Inferior parietal cortex (tissue), 1 donor: ENCODE measurements at regions not wholly inside any gene's neighbourhood (a gene's known extent, or its start where the extent isn't known, plus 50 kb on each side); places are given as distances from the start of the nearest gene placed in this dataset.
A peak's percentile ranks its signal among the peaks of the same experiment; 100 is the strongest.

Source experiments
- DNase-seq: peaks from one replicate; pipeline ENCODE4 v3.0.0-alpha.2; 2016; ENCODE audit errors: extremely low spot score

DNA sequence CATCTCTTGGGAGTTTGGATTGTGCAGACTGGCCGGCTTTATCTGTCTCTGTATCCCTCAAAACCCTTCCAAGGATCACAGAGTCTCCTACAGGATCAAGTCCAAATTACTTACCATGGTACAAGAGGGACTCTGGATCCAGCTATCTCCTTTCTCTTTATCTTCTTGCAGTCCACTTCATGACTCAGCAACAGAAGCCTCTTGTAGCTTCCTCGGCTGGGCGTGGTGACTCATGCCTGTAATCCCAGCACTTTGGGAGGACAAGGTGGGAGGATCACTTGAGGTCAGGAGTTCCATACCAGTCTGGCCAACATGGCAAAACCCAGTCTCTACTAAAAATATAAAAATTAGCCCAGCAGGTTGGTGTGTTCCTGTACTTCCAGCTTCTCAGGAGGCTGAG is 189.7 kb downstream of the BCAT1 start:
- DNase-seq: no peak

DNA sequence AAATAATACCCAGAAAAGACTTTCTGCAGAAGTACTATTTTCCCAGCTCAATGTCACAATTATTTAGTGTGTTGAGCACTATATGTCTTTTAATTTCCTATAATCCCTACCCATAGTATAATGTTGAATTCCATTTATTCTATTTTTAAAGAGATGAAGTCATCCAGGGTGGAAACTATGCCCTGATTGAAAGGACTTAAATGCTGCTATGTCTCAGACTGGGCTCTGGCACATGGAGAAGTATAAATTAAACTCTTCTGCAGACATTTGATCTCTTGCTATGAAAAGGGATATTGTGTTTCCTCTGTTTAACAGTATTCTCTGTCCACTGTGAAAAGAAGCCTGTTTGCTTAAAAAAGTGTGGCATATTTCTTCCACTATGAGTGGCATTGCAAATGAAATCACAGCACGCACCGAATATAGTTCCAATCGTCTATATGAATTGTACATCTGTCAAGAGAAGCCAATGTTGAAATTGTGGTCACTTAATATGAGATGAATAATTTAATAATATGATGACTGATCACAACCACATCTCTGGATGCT is 192.3 kb downstream of the BCAT1 start:
- no peak for DNase-seq

DNA sequence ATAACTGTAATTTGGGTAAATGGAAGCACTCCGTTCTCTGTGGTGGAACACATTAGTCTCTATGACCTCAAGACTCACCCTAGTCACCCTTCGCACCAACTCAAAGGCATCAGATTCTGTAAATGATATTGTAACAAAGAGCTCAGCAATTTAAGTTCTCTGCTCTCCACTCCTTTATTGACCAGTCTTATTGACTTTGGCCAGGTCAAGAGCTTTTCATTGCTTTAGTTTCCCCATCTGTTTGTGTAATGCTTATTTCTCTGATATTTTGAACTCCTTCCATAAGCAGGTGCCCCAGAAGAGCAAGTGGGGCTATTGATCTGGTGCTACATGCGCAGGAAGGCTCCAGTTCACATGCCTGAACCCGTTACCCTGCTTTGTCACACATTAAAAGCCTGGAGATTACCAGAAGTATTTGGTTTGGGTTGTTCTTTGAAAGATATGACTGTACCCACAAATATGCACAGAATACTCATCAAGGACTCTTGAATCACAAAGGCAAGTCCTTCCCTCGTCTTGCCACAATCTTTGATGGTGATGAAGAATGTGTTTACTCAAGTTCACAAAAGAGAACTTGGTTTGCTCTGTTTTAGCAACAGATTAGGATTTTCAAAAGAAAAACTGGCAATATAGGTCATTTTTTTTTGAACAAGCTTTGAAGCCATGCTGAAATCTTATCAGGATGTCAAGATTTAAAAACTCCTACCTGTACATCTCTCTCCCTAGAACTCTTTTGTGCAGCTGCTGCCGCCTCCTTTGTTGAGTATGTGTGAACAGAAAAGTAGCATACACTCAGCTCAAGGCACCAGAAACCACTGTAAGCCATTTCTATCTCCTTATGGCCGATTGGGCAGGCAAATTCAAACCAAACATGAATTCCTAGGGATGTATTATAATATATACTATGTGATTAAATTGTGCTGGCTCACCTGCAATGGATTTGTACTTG is 193.9 kb downstream of the BCAT1 start:
- no peak for DNase-seq

DNA sequence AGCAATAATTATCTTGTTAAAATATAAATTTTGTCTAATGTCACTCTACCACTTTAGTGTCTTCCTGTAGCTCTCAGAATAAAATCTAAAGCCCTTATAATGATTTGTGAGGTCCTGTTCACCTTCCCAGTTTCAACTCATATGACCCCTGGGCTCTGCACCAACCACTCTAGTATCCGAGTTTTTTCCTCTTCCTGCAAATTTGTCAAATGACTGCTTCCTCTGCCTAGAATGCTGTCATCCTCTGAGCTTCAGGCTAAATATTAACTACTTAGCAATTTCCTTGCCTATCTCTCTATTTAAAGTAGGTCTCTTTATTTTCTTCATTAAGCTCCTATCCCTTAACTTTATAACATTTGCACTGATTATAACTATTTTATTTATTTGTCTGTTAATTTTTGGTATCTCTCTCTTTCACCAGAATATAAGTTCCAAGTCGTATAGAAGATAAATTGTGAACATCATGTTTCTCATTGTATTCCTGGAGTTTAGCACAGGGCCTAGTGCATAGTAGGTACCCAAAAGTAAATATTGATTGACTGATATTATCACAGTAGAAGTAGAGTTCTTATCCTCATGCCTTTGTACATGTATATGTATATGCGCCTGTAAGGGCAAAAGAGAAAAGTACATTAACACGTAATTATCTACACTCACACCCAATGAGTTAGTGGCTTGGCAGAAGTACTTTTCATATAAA is 196.0 kb downstream of the BCAT1 start:
- no peak for DNase-seq

DNA sequence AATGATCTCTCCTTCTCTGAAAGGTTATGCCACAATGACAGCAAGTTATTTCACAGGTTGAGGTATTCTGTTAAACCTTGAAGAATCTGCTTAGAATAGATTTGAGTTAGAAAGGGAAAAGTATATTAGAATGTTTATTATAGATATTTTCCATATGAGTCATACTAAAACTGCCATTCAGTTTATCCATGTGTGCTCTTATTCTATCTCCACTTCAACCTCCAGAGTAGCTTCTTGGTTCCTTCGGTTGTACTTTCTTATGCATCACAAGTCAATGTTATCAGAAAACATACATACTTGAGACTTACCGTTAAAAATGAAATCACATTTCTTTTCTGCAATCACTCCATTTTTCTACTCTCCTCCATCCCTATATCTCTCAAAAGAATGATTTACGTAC is 197.7 kb downstream of the BCAT1 start:
- DNase-seq: no peak

DNA sequence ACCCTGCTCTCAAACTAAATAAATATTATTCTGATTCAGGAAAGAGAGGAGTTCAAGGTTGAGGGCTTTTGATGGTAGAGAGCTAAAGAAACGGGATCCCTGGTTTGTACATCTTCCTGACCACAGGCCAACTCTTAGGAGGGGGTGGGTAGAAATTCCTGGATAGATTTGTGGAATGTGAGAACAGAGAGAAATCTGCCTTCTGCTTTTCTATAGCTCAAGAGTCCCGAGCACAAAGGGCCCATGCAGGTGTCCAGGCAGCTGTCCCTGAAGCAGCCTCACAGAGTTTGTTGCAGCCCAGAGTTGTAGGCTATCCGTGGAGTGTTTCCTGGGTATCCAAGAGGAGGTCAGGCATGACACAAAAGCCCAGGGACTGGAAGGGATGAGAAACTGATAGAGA is 198.6 kb downstream of the BCAT1 start:
- no peak for DNase-seq

DNA sequence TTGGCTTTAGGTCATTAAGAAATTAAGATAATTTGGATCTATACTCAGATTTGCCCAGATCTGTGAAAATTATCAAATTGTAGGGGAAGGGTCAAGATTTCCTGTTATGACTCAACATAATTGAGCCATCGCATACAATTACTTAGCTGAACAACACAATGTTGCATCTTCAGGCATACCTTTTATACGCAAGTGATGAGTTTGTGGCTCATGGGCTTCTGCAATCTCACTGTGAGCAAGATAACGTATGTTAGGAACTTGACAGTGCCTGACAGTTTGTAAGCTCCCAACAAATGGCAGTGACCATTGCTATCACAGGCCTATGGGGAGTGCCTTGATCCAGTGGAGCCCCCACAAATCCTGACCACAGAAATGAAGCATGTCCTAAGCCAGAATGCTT is 199.7 kb downstream of the BCAT1 start:
- DNase-seq: no peak

DNA sequence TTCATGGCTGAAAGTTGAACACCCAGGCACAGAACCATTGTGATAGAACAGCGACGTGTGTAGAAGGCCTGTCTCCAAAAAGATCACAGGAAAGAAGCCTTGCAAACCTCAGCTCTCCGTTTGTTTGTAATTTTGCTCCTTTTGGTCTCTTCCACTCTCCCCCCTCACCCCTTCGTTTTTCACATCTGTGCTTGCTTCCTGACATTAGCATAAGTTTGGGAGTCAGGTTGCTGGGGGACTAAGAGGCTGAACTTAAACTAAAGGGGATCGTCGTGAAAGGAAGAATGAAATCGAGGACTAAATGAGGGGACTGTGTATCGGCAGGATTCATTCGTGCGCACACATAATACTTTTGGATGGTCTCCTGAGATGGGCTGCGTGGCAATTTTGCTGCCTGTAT is 200.6 kb downstream of the BCAT1 start:
- no peak for DNase-seq

DNA sequence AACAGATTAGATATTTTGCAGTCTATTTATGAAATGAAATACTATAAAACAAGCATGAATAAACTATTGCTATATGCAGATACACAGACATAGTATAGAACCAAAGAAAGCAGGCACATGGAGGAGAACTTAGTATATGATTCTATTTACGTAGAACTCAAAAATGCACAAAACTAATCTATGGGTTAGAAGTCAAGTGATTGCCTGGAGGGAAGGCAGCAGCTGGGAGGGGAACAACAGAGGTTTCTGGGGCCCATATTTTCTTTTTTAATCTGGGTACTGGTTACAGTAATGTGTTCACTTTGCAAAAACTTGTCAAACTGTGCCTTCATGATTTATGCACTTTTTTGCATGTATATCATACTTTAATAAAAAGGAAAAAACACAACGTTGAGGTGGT is 202.0 kb downstream of the BCAT1 start:
- DNase-seq: no peak

DNA sequence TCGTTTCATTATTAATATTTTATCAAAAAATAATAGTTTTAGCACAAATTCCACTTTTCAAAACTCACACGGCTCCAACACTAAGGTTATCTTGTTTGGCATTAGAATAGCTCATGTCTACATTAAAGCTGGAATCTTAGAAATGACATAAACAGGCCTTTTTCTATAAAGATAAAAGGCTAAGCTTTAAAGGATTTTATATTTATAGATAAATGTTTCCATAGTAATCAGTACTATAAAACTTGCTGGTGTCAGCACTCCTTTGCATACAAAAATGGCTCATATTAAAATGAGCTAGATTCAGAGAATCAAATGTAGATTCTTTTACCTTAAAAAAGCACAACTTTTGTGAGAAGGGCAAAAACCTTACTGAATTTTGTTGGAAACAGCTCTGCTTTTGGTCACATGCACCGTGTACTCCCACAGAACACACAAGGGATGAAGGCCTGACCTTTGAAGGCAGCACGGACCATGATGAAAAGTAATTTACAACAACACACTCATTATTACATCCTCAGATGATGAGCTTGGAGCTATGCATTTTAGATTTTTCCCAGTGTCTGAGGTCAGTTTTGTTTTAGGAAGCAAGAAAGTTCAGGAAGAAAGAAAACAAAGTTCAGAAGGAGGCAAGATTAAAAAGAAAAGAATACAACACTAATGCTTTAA is 202.8 kb downstream of the BCAT1 start:
- no peak for DNase-seq

DNA sequence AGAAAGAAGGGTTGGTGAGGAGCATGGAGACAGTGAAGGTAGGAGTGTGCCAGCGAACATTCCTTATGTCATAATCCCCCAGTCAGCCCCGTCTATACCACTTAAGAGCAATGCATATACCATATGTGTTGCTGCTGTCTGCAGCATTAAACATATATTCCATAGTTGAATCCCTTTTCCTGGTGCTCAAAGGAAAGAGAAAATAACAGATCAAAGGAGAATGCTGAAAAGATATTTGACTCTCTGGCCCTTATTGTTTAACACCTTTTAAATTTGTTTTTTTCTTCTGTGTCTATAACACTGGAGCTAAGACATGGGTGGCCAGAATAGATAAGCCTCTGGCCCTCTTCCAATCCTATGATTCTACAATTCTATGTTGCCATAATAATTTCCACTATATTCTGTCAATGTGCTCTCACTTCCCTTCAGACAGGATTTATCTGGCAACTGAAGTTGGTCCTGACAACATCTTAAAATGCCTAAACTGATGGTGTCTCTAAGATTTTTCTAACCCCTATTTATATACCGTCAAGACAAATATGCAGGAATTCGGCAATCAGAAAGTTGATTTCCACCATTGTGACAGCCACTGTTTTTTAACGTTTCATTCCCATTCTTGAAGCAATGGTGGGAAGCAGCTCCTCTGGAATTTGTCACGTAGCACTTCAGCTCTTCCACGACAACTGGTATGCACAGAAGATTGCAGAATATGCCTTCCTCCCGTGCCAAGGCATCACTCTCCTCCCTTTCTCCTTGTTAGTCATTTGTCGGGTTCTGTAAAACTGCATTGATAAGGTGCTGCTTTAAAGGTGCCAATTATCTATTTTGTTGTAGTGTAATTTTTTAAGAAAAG is 204.7 kb downstream of the BCAT1 start:
- DNase-seq: no peak

DNA sequence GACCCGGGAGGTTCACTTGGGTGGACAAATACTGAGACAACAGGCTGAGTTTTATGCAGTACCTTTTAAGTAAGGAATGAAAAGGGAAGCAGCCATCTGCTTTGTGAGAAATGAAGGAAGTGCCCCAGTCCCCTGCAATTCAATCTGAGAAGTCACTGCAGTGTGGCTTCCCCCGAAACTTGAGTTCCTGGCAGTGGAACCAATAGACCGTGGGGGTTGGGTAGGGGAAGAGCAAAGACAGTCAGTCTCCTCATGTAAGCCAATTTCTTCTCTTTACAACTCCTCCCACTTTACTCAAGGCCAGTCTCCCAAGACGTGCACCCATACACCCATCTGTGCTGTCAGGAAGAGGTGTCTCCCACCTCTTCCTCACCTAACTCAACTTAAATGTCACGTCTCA is 206.5 kb downstream of the BCAT1 start:
- DNase-seq: no peak

DNA sequence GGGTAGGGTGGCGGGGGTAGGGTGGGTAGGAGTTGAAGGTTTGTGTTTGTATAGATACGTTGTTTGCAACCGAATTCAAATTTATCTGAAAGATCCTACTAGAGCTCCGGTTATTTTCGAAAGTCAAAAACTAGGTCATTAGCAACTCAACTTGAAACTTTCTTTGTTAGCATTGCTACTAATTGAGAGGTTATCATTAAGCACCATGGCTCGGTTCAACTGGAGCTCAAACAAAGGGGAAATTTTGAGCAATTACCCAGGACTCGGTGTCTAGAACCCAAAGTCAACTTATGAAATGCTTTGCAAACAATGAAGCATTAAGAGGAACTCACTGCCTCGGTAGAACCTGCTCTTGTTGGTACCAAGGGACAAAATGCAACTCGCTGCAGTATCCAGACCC is 207.7 kb downstream of the BCAT1 start:
- DNase-seq: no peak

DNA sequence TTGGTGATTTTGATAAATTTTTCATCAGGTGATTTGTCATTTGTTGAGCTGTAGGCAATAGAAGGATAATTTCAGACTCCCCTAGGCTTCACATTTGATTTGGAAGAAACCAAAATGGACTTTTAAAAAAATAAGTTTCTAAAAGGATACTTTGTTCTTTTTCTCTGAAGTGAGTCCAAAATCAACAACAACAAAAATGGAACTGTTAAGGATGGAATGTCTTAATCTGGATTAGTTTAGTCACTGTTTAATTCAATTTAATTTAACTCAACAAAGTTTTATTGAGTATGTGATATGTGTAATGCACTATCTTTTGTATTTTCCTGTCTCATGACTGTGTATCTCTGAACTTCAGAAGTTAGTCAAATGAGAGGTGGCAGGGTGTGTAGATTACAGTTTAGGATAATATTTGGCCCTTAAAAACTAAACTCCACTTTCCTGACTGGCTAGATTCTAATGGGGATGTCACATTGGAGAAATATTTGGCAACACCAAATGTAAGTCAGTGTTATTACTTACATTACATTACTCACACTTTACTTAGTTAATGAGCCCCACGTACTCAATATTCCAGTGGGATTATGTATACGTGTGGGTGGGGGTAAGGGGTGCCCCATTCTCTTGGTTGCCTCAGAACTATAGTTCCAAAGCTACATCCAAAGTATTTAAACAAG is 209.7 kb downstream of the BCAT1 start:
- no peak for DNase-seq

DNA sequence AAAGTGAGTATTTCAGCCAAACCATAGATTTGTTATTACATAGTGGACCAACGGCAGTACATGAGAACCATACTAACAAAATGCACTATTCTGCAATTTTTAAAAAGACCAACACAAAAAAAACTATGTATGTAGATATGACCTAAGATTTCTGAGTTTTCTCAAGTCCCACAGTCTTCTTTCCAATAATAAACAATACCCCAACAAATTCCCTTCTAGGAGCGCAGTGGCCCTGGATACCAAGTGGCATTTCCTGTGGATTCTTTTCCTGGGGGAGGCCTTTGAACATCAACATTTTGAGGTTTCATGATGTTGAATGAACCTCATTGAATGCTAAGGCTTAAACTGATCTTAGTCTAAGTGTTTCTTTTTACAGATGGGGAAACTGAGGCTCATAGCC is 210.5 kb downstream of the BCAT1 start:
- no peak for DNase-seq

DNA sequence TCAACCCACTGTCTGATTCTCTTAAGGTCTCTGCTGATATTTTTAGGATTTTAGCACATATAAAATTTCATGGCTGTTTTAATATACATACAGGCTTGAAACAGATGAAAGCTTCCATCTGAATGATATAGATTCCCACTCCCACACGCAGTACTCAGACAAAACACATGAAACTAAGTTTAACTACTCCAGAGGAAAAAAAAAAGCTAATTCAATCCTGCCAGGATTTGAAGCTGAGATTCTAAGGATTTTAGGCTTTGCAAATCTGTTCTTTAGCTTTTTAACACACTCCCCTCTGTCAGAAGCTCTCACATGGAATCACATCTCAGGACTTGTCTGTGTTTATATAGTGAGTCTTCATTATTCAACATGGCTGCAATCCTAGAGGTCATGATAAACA is 217.3 kb downstream of the BCAT1 start:
- DNase-seq: no peak

DNA sequence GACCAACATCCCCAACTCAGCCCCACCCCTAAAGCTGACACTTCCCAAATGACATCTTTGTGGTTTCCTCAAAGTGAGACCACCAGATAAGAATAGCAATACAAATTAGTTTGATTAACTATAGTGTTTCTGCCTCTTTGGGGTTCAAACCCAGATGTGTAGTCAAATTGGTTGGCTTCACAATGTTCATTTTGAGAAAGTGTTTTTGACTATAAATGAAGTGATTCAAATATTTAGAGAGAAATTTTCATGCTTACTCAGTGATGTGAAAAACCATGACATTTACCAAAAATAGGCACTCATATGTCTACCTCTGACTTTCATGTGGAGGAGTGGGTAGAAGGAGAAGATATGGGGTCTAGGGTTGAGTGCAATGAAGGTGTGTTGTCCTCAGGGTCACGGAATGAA is 218.4 kb downstream of the BCAT1 start:
- DNase-seq: no peak

DNA sequence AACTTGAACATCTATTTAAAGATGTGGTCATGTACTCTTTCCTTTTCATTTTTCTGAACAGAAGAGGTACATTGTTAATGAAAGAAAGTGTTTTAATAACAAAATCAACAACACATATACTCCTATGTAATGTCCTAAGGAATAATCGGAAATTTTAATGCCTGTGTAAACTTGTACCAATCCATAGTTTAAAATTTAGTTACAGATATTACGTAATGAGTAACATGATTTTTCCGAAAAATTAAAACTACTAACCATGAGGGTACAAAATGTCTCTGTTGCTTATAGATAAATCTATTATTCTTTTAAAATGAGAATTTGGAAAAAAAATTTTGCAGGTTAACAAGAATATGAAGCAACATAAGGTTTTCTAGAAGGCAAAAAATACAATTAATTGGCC is 220.1 kb downstream of the BCAT1 start:
- DNase-seq: no peak

DNA sequence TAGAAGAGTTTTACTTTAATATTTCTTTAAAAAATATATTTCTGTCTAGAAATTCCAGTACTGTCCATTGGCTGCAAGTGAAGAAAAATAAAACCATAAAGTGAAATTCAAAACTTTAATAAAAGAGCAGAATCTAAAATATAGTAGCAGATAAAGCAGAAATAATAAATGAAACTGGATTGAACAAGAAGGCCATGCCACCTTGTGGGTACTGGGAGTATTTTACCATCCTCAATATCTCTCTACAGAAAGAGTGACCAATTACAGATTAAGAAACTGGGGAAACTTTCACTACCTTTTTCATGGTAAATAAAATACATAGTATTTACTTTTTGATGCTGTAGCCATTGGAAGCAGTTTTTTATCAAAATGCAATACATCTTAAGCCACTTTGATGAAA is 220.5 kb downstream of the BCAT1 start:
- DNase-seq: peak; percentile 23

DNA sequence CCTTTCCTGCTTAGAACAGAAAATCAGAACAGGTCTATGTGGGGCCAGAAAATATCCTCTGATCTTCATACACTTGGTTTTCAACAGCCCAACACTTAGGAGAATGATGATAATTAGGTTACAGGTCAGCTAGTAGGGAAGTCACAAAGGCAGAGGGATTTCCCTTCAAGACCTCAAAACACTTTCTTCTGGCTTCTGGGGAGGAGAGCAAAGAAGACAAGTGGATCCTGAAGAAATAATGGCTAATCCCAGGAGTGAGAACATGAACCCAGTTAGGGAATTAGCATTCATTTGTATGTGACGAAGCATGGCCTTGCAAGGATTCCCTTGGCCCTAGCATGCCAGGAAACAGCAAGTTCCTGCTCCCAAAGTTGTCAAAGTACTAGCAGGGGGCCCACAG is 223.3 kb downstream of the BCAT1 start:
- DNase-seq: no peak

DNA sequence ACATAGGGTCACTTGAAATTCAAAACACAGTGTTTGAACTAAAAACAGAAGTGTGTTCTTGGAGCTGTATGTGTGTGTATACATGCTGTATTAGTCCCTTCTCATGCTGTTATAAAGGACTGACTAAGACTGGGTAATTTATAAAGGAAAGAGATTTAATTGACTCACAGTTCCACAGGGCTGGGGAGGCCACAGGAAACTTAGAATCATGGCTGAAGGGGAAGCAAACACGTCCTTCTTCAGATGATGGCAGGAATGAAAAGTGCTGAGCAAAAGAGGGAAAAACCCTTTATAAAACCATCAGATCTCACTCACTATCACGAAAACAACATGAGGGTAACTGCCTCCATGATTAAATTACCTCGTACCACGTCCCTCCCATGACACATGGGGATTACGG is 224.1 kb downstream of the BCAT1 start:
- no peak for DNase-seq
